ENCODE measurements at regions not wholly inside any gene's neighbourhood (a gene's known extent, or its start where the extent isn't known, plus 50 kb on each side); places are given as distances from the start of the nearest gene placed in this dataset.
"Not testable (repeated sequence)": the region's sequence is repeated elsewhere in the genome, so short reads cannot be mapped to it uniquely, and the experiment has no call there.

GRCh38 chrX:106284431-106285025 lies 116.4 kb downstream of the PWWP3B start:
- no peak for TF ChIP-seq CTCF (IDR thresholded peaks at IDR 0.05; ENCODE audit: unreplicated experiment)
- Mint-ChIP-seq H3K36me3 (ENCODE audit: low read depth, unreplicated experiment) (no peaks in the 10 kb centered on the region), H3K27me3 (ENCODE audit: unreplicated experiment) (no peaks in the 10 kb centered on the region), H3K27ac (ENCODE audit: unreplicated experiment) (no peak overlapping the region), H3K4me1 (ENCODE audit: unreplicated experiment) (no peaks in the 10 kb centered on the region), H3K4me3 (ENCODE audit: unreplicated experiment) (no peak overlapping the region), H3K9me3 (ENCODE audit: unreplicated experiment) (peaks cover 5% of the 10 kb centered on the region)
- DNase-seq (ENCODE audit: low spot score): no peak

- Mint-ChIP-seq H3K4me1 (ENCODE audit: unreplicated experiment) (no peaks in the 10 kb centered on the region), H3K9me3 (ENCODE audit: unreplicated experiment) (peaks cover 5% of the 10 kb centered on the region), H3K36me3 (ENCODE audit: low read depth, unreplicated experiment) (no peaks in the 10 kb centered on the region), H3K27me3 (ENCODE audit: unreplicated experiment) (no peaks in the 10 kb centered on the region), H3K27ac (ENCODE audit: unreplicated experiment) (no peak overlapping the region), H3K4me3 (ENCODE audit: unreplicated experiment) (no peak overlapping the region)
- no peak for TF ChIP-seq CTCF (IDR thresholded peaks at IDR 0.05; ENCODE audit: unreplicated experiment)
- DNase-seq (ENCODE audit: low spot score): no peak
These were observed 118.0 kb downstream of the PWWP3B start for GRCh38 chrX:106286053-106286650.

- H3K4me1 Mint-ChIP-seq (ENCODE audit: unreplicated experiment); H3K4me3 Mint-ChIP-seq (ENCODE audit: unreplicated experiment); H3K36me3 Mint-ChIP-seq (ENCODE audit: low read depth, unreplicated experiment); H3K9me3 Mint-ChIP-seq (ENCODE audit: unreplicated experiment); H3K27ac Mint-ChIP-seq (ENCODE audit: unreplicated experiment); H3K27me3 Mint-ChIP-seq (ENCODE audit: unreplicated experiment); DNase-seq (ENCODE audit: low spot score): not testable (repeated sequence)
These were observed 122.7 kb downstream of the PWWP3B start for GRCh38 chrX:106290778-106291177.

GRCh38 chrX:106291779-106292390 lies 123.8 kb downstream of the PWWP3B start:
- not testable (repeated sequence) for H3K9me3 Mint-ChIP-seq (ENCODE audit: unreplicated experiment); H3K4me1 Mint-ChIP-seq (ENCODE audit: unreplicated experiment); H3K27me3 Mint-ChIP-seq (ENCODE audit: unreplicated experiment); H3K4me3 Mint-ChIP-seq (ENCODE audit: unreplicated experiment); H3K27ac Mint-ChIP-seq (ENCODE audit: unreplicated experiment); H3K36me3 Mint-ChIP-seq (ENCODE audit: low read depth, unreplicated experiment); DNase-seq (ENCODE audit: low spot score)

GRCh38 chrX:106300239-106300638 lies 132.1 kb downstream of the PWWP3B start:
- no peaks in the 10 kb centered on the region for H3K9me3 Mint-ChIP-seq (ENCODE audit: unreplicated experiment)
- no peaks in the 10 kb centered on the region for H3K4me1 Mint-ChIP-seq (ENCODE audit: unreplicated experiment)
- no peak for TF ChIP-seq CTCF (IDR thresholded peaks at IDR 0.05; ENCODE audit: unreplicated experiment)
- no peak for DNase-seq (ENCODE audit: low spot score)
- H3K27ac Mint-ChIP-seq (ENCODE audit: unreplicated experiment): no peak overlapping the region
- H3K4me3 Mint-ChIP-seq (ENCODE audit: unreplicated experiment): no peak overlapping the region
- no peaks in the 10 kb centered on the region for H3K27me3 Mint-ChIP-seq (ENCODE audit: unreplicated experiment)
- no peaks in the 10 kb centered on the region for H3K36me3 Mint-ChIP-seq (ENCODE audit: low read depth, unreplicated experiment)

- Mint-ChIP-seq H3K27ac (ENCODE audit: unreplicated experiment) (no peak overlapping the region), H3K9me3 (ENCODE audit: unreplicated experiment) (no peaks in the 10 kb centered on the region), H3K36me3 (ENCODE audit: low read depth, unreplicated experiment) (no peaks in the 10 kb centered on the region), H3K27me3 (ENCODE audit: unreplicated experiment) (no peaks in the 10 kb centered on the region), H3K4me1 (ENCODE audit: unreplicated experiment) (no peaks in the 10 kb centered on the region), H3K4me3 (ENCODE audit: unreplicated experiment) (no peak overlapping the region)
- TF ChIP-seq CTCF (IDR thresholded peaks at IDR 0.05; ENCODE audit: unreplicated experiment): no peak
- no peak for DNase-seq (ENCODE audit: low spot score)
These were observed 132.6 kb downstream of the PWWP3B start for GRCh38 chrX:106300656-106301055.

Measured in endothelial cell (in vitro differentiated cells).